Mucosa of stomach (tissue), 1 donor: ENCODE measurements at regions not wholly inside any gene's neighbourhood (a gene's known extent, or its start where the extent isn't known, plus 50 kb on each side); places are given as distances from the start of the nearest gene placed in this dataset.

Experiments
- H3K27me3 ChIP-seq: one replicate; pipeline ENCODE4 v1.7.0; 2013; ENCODE audit warnings: mild to moderate bottlenecking, low read length; ENCODE audit not compliant: control insufficient read depth, insufficient read depth
- H3K36me3 ChIP-seq: one replicate; pipeline ENCODE4 v1.7.0; 2013; ENCODE audit warnings: low read length; ENCODE audit not compliant: control insufficient read depth, insufficient read depth
- H3K4me1 ChIP-seq: one replicate; pipeline ENCODE4 v1.7.0; 2013; ENCODE audit warnings: mild to moderate bottlenecking, low read length; ENCODE audit not compliant: control insufficient read depth, insufficient read depth
- H3K4me3 ChIP-seq: one replicate; pipeline ENCODE4 v1.7.0; 2013; ENCODE audit warnings: low read length
- H3K9ac ChIP-seq: one replicate; pipeline ENCODE4 v1.7.0; 2013; ENCODE audit warnings: mild to moderate bottlenecking, low read length, moderate library complexity
- H3K9me3 ChIP-seq: one replicate; pipeline ENCODE4 v1.7.0; 2013; ENCODE audit warnings: mild to moderate bottlenecking, low read length, moderate library complexity; ENCODE audit not compliant: control insufficient read depth
- donor health status: Pancreatic carcinoma.

DNA sequence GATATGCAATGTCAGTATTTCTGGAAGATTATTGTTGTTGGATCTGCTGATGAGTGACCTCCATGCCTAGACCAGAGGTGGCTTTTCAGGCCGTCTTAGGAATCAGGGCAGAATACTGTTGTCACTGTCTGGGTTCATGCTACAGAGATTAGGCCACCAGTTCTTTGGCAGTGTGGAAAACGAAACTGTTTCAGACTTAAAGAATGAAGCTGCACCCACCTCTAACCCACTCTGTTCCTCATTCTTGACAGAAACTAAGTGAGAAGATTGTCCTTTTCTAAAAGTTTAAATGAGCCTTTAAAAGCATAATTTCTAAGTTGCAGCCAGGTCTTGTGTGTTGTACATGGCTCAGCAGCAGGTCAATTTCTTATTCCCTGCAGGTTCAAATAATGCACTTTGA lies 444.3 kb downstream of the ENC1 start:
- Histone ChIP-seq H3K9me3 (no peaks in the 10 kb centered on the region), H3K36me3 (no peaks in the 10 kb centered on the region), H3K9ac (no peak overlapping the region), H3K4me3 (no peak overlapping the region), H3K27me3 (no peaks in the 10 kb centered on the region), H3K4me1 (peaks cover 2% of the 10 kb centered on the region)

DNA sequence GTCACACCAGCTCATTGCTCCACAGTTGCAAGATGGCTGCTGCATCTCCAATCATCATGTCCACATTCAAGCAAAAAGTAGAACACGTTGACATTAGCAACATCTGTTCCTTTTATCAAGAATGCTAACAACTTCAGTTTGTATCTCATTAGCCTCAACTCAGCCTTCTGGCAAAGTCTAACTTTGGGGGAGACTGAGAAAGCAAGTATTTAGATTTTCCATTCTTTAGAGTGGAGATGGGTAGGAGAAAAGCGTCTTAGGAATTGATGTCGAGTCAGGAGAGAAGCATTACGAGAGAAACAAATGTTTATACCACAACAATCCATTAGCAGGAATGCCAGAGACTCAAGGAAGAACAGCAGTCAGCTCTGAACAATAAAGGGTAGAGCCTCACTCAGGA lies 446.3 kb downstream of the ENC1 start:
- no peaks in the 10 kb centered on the region for H3K4me1 ChIP-seq
- H3K36me3 ChIP-seq: no peaks in the 10 kb centered on the region
- no peak overlapping the region for H3K9ac ChIP-seq
- no peak overlapping the region for H3K4me3 ChIP-seq
- H3K27me3 ChIP-seq: no peaks in the 10 kb centered on the region
- no peaks in the 10 kb centered on the region for H3K9me3 ChIP-seq

DNA sequence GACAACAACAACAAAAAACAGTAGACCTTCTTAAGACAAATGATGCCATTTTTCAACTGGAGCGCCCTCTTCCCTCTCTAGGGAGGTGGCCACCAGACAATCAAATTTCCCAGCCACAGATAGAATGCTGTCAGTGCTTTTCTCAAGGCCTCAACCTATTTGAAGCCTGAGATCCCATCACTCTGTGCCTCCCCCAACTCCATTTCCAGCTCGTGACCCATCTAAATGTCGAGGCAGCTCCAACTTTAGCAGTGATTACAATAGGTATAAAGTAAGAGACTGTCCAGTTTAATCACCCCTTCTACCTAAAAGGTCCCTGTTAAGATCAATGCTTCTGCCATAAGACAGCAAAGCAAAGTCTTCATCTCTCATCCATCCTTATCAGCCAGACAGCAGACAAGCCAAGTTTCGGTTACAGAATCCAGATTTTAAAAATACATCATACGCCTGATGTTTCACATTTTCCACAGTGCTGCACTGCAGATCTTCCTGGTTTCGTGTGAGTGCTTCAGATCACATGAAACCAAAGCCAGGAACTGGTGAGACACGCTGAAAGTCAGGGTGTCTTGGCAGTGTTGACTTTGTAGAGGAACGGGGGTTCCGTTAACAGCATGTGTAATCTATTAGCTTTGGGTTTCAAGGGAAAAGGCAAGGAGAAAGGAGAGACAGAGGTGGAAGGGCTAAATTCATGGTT lies 447.8 kb downstream of the ENC1 start:
- Histone ChIP-seq H3K9me3 (no peaks in the 10 kb centered on the region), H3K4me3 (no peak overlapping the region), H3K36me3 (no peaks in the 10 kb centered on the region), H3K27me3 (no peaks in the 10 kb centered on the region), H3K4me1 (no peaks in the 10 kb centered on the region), H3K9ac (no peak overlapping the region)

DNA sequence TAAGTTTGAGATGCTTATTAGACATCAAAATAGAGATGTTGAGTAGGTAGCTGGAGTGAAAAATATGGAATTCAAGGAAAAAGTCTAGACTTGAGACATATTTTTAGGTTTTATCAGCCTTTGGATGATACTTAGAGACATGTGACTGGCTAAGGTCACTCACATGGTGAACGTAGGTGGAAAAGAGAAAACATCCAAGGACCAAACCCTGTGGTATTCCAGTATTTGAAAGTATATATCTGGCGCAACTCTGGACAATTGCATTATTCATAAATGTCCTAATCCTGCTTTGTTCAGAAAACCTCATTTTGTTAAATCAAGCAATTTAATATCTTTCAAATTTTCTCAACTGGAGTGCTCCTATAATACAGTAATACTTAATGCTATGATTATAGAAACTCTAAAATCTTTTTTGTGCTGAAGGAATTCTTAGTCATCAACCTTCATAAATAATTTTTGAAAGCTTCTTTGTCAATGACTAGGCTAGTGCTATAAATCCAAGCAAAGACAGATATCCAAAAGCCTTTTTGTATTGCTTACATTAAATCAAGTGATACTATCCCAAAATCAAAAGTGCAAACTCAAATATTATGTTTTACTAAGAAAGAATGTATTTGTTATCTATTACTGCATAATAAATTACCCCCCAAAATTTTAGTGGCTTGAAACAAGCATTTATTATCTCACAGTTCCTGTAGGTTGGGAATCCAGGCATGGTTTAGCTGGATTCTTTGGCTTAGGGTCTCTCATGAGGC lies 452.0 kb downstream of the ENC1 start:
- Histone ChIP-seq H3K9me3 (no peaks in the 10 kb centered on the region), H3K4me3 (no peak overlapping the region), H3K9ac (no peak overlapping the region), H3K36me3 (no peaks in the 10 kb centered on the region), H3K27me3 (no peaks in the 10 kb centered on the region), H3K4me1 (no peaks in the 10 kb centered on the region)

DNA sequence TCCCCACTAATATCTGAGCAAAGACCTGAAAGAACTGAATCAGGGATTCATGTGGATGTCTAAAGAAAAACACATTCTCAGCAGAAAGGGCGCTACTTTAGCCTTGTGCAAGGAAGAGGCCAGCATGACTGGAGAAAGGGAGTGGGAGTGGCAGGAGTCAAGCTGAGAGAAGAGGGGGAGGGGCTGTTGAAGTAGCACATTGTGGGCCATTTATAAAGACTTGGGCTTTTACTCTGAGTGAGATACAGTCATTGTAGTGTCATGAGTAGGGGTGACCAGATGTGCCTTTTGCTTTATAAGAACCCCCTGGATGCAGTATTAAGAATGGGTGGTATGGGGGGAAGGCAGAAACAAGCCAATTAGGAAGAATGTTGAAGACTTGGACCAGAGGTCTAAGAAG lies 452.8 kb downstream of the ENC1 start:
- H3K36me3 ChIP-seq: no peaks in the 10 kb centered on the region
- no peak overlapping the region for H3K9ac ChIP-seq
- no peak overlapping the region for H3K4me3 ChIP-seq

DNA sequence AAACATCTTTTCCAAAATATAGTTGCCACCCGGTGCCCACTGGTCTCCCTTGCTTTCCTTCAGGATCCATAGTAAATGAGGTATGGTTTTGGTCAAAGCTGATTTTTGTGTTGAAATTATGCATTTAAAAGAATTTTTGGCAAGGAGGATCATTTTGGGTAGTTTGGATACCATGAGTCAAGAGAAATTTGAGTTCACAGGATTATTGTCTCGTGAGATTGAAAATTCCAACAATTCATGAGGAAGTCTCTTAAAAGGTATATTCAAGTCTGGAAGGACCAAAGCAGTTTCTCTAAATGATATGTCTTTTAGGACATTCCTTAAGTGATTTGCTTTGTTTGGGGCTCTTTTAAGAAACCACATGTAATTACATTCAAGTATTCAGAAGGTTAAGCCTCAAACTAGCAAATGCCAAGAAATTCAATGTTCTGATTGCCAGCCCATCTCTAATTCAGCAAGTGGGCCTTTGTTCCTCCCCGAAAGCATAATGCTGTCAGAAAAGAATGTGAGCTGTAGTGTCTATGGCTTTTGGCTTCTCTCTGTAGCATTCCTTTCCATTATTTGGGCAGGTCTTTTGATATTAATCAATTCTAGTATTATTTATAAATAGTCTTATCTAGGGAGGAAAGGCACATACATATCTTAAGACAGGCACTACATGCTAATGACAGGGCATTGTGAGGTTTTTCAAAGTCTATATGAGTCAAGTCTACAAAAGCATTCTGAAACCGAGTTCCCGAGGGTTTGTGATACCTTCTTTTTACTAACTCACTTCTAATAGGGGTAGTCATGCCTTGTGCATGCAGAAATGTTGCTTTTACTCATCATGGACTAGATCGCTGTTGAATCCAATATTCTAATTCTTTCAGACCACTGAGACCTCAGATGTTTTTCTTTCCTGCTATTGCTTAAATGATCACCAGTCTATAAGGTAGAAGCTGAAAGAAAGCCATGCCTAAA lies 453.9 kb downstream of the ENC1 start:
- H3K4me1 ChIP-seq: no peaks in the 10 kb centered on the region
- H3K27me3 ChIP-seq: no peaks in the 10 kb centered on the region

More for the DNA sequence above, 452.8 kb downstream of the ENC1 start:
- Histone ChIP-seq H3K4me1 (no peaks in the 10 kb centered on the region), H3K27me3 (no peaks in the 10 kb centered on the region), H3K9me3 (no peaks in the 10 kb centered on the region)

DNA sequence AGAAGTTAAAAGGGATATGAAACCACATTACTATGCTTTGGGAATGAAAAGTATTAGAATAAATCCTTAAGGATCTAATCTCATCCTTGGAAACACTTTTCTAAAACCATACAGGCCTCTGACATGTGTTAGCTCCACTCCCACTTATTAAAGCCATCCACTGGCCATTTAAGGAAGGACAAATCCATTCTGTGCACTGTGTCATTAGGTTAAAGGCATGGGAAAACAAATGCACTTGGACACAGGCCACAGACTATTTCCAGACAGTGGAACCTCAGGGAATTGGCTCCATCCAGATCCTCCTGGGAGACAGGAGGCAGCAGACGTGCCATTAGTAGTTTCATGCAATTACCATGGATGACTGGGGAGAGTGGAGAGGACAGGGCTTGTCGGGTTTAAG lies 454.9 kb downstream of the ENC1 start:
- H3K9me3 ChIP-seq: no peaks in the 10 kb centered on the region
- no peak overlapping the region for H3K9ac ChIP-seq
- no peak overlapping the region for H3K4me3 ChIP-seq
- no peaks in the 10 kb centered on the region for H3K36me3 ChIP-seq
- H3K27me3 ChIP-seq: no peaks in the 10 kb centered on the region
- H3K4me1 ChIP-seq: no peaks in the 10 kb centered on the region

More for the DNA sequence above, 453.9 kb downstream of the ENC1 start:
- no peak overlapping the region for H3K9ac ChIP-seq
- H3K4me3 ChIP-seq: no peak overlapping the region
- H3K36me3 ChIP-seq: no peaks in the 10 kb centered on the region
- H3K9me3 ChIP-seq: no peaks in the 10 kb centered on the region

DNA sequence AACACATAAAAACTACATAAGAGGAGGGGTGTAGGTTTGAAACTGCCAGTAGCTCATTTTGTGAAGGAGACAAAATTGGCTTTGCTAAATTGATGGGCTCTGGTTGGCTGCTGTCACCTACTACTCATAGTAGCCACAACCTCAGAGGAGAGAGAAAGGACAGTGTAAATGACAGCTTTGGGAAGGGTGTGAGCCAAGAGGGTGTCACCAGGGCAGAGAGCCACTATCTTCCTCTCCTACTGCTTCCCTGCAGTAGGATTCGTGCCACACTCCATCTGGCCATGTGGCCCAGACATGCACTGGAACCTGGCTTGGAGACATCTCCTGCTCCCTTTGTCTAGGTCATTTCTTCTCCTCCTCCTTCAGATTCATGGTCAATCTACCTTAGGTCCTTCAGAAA lies 455.9 kb downstream of the ENC1 start:
- Histone ChIP-seq H3K9ac (no peak overlapping the region), H3K4me3 (no peak overlapping the region), H3K36me3 (no peaks in the 10 kb centered on the region), H3K27me3 (no peaks in the 10 kb centered on the region), H3K9me3 (no peaks in the 10 kb centered on the region), H3K4me1 (no peaks in the 10 kb centered on the region)

DNA sequence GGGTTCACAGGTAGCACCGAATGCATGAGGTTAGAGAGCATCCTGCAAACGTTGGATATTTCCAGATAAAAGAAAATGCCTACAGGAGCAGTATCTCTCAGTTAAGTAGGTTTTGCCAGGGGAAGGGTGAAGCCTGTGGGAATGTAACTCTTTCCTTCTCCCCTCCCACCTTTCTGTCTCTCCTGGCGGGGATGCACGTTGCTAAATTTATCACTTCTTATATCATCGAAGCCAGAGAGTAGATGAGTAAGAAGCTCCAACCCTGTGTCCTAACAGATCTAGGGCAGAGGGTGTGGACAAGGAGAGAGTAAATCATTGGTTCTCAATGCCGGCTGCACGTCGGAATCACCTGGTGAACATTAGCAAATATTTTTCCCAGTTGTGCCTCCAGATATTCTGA lies 457.5 kb downstream of the ENC1 start:
- H3K9ac ChIP-seq: no peak overlapping the region
- no peaks in the 10 kb centered on the region for H3K27me3 ChIP-seq
- no peaks in the 10 kb centered on the region for H3K4me1 ChIP-seq
- H3K4me3 ChIP-seq: no peak overlapping the region
- no peaks in the 10 kb centered on the region for H3K9me3 ChIP-seq
- no peaks in the 10 kb centered on the region for H3K36me3 ChIP-seq

DNA sequence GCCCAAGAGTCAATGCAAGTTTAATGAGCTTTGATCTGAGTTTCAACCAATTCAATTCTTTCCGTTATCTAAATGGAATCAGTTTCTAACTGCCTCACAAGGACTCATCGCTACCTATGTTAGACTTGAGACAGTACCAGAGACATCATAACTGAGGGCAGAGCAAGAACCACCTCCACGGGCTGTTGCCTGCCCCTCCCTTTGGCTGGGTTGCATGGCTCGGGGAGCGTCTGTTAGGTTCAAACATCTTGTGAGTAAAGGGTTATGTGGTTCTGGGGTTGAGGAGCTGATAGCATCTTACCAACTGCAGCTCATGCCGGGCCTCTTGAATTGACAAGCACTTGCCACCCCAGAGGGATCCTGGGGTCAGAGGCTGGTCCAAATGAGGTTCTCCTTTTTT lies 457.9 kb downstream of the ENC1 start:
- H3K4me3 ChIP-seq: no peak overlapping the region
- no peak overlapping the region for H3K9ac ChIP-seq
- H3K4me1 ChIP-seq: no peaks in the 10 kb centered on the region
- no peaks in the 10 kb centered on the region for H3K27me3 ChIP-seq
- H3K9me3 ChIP-seq: no peaks in the 10 kb centered on the region
- H3K36me3 ChIP-seq: no peaks in the 10 kb centered on the region

DNA sequence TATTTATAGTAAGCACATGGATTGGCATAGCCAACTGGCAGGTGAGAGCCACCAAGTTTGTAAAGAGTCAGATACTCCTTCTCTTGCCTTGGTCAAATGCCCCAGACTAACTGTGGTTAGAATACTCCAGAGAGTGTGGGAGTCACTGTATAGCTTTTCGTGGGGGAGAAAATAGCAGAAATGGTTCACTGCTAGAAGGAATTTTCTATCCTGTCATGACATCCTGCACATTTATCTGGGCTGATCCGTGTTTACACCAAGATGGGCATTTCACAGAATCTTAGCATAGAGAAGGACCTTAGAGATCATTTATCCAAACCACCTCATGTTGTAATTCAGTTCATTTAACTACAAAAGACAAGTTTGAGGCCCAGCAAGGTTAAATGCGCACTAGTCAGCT lies 460.8 kb downstream of the ENC1 start:
- Histone ChIP-seq H3K4me1 (no peaks in the 10 kb centered on the region), H3K4me3 (no peak overlapping the region), H3K36me3 (no peaks in the 10 kb centered on the region), H3K9me3 (no peaks in the 10 kb centered on the region), H3K27me3 (no peaks in the 10 kb centered on the region), H3K9ac (no peak overlapping the region)

DNA sequence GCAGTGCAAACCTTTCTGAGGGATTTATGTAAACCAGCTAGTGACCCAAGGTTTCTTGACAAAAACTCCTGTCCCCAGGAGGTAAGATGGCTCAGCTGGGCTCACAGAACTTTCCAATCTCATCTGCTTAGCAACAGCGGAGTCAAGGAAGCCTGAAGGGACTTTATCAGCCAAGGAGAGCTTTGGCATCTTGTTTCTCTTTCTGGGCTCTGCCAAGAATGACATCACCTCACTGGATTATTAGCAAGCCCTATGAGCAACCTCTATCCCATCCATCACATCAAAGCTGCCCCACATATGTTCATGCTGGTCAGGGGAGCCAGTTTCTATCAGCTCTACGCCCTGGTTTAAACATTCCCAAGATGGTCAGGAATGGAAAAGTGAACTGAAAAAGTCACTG lies 461.3 kb downstream of the ENC1 start:
- Histone ChIP-seq H3K36me3 (no peaks in the 10 kb centered on the region), H3K4me1 (no peaks in the 10 kb centered on the region), H3K27me3 (no peaks in the 10 kb centered on the region), H3K4me3 (no peak overlapping the region), H3K9me3 (no peaks in the 10 kb centered on the region), H3K9ac (no peak overlapping the region)
